Gastroesophageal sphincter (tissue), 3 donors: ENCODE measurements at regions not wholly inside any gene's neighbourhood (a gene's known extent, or its start where the extent isn't known, plus 50 kb on each side); places are given as distances from the start of the nearest gene placed in this dataset.

Experiments used
- EP300 ChIP-seq: sonication (generic); formaldehyde crosslinking; IDR thresholded peaks from one replicate; pipeline ENCODE4 v1.6.1; 2017; ENCODE audit warnings: antibody characterized with exemption, mild to moderate bottlenecking
- POLR2A ChIP-seq, 2 donors: fragments of 450-650 bp; IDR thresholded peaks; one replicate each; pipeline ENCODE4 v1.6.1; 2017; ENCODE audit warnings: antibody characterized with exemption in 2 of 2, mild to moderate bottlenecking in 2 of 2, moderate library complexity in 1 of 2
- POLR2AphosphoS5 ChIP-seq: sonication (generic); formaldehyde crosslinking; IDR thresholded peaks from one replicate; pipeline ENCODE4 v1.6.1; 2017; ENCODE audit warnings: antibody characterized with exemption
- TF ChIP-seq, protein P1 (sequence below), 4 experiments: fragments of 200-600 bp in 2 of 4; fragments of 450-650 bp in 2 of 4; sonication (generic) in 1 of 4; IDR thresholded peaks; one replicate each; pipeline ENCODE4 v1.5.1; 2017 to 2019; ENCODE audit warnings: antibody characterized with exemption in 4 of 4, mild to moderate bottlenecking in 2 of 4, moderate library complexity in 2 of 4

DNA sequence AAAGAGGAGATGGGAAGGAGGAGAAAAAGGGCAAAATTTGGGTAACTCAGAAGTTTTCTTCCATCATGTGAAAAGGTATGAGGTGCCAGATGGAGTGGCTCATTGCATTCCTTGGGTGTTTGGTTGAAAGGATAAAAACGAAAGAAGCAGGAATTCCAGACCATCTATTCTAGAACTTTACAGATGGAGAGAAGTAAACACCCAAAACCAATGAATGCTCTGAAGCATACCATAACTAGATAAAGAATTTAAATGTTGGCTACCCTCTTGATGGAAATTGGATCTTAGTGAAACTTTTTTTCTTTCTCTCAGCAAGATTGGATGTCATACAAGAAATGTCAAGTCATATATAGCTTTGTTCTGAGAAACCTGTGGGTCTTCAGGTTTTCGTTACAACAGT, 175.6 kb upstream of the FAR2 start:
- TF ChIP-seq, protein P1, sequence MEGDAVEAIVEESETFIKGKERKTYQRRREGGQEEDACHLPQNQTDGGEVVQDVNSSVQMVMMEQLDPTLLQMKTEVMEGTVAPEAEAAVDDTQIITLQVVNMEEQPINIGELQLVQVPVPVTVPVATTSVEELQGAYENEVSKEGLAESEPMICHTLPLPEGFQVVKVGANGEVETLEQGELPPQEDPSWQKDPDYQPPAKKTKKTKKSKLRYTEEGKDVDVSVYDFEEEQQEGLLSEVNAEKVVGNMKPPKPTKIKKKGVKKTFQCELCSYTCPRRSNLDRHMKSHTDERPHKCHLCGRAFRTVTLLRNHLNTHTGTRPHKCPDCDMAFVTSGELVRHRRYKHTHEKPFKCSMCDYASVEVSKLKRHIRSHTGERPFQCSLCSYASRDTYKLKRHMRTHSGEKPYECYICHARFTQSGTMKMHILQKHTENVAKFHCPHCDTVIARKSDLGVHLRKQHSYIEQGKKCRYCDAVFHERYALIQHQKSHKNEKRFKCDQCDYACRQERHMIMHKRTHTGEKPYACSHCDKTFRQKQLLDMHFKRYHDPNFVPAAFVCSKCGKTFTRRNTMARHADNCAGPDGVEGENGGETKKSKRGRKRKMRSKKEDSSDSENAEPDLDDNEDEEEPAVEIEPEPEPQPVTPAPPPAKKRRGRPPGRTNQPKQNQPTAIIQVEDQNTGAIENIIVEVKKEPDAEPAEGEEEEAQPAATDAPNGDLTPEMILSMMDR (IDR thresholded peaks at IDR 0.05), result no peak
- TF ChIP-seq POLR2AphosphoS5, result no peak
- TF ChIP-seq POLR2A (IDR thresholded peaks at IDR 0.05), result no peak
- no peak for TF ChIP-seq EP300
